ENCODE measurements at regions not wholly inside any gene's neighbourhood (a gene's known extent, or its start where the extent isn't known, plus 50 kb on each side); places are given as distances from the start of the nearest gene placed in this dataset.

- peak; percentile 35 for TF ChIP-seq TEAD3 (CRISPR knock-in tag; optimal IDR thresholded peaks at IDR 0.05; ENCODE audit: borderline replicate concordance)
- TF ChIP-seq KDM2A (CRISPR knock-in tag; IDR thresholded peaks at IDR 0.05; ENCODE audit: borderline replicate concordance, low read depth) = no peak
- no peak for TF ChIP-seq ZNF607 (CRISPR knock-in tag; IDR thresholded peaks at IDR 0.05; ENCODE audit: borderline replicate concordance)
- TF ChIP-seq RERE (CRISPR knock-in tag; IDR thresholded peaks at IDR 0.05; ENCODE audit: low read depth) = no peak
- TF ChIP-seq ATAD3A (CRISPR knock-in tag; IDR thresholded peaks at IDR 0.05) = no peak
- no peak for TF ChIP-seq ATF5 (CRISPR knock-in tag; IDR thresholded peaks at IDR 0.05; ENCODE audit: low read depth)
- peak; percentile 78 for TF ChIP-seq CTCF (CRISPR knock-in tag; IDR thresholded peaks at IDR 0.05)
- no peak for TF ChIP-seq ZNF75D (CRISPR knock-in tag; IDR thresholded peaks at IDR 0.05; ENCODE audit: borderline replicate concordance)
- TF ChIP-seq CENPBD1 (CRISPR knock-in tag; IDR thresholded peaks at IDR 0.05; ENCODE audit: borderline replicate concordance, low read depth) = no peak
- no peak for TF ChIP-seq FOSL1 (CRISPR knock-in tag; IDR thresholded peaks at IDR 0.05; ENCODE audit: borderline replicate concordance)
- TF ChIP-seq SNAPC2 (CRISPR knock-in tag; IDR thresholded peaks at IDR 0.05) = no peak
- no peak for TF ChIP-seq ZNF30 (CRISPR knock-in tag; IDR thresholded peaks at IDR 0.05)
- TF ChIP-seq ZFP36L2 (CRISPR knock-in tag; IDR thresholded peaks at IDR 0.05) = no peak
- TF ChIP-seq CREB3 (CRISPR knock-in tag; IDR thresholded peaks at IDR 0.05) = no peak
- TF ChIP-seq ZNF552 (CRISPR knock-in tag; IDR thresholded peaks at IDR 0.05; ENCODE audit: borderline replicate concordance) = no peak
- TF ChIP-seq ARID5B (CRISPR knock-in tag; IDR thresholded peaks at IDR 0.05) = no peak
These were observed 942.4 kb upstream of the PCDH20 start (continued) for GRCh38 chr13:62357887-62358645.
